ENCODE measurements at regions not wholly inside any gene's neighbourhood (a gene's known extent, or its start where the extent isn't known, plus 50 kb on each side); places are given as distances from the start of the nearest gene placed in this dataset.

GRCh38 chr4:13088726-13089658 lies 395.1 kb downstream of the RAB28 start:
- H3K4me2 ChIP-seq (replicated peaks; ENCODE audit: extremely low read depth, low read length, poor library complexity, severe bottlenecking) = no peak overlapping the region
- TF ChIP-seq CTCF (IDR thresholded peaks at IDR 0.05) = no peak
- no peak overlapping the region for H3K4me3 ChIP-seq (replicated peaks in 1 of 3; ENCODE audit: low read depth in 2 of 3, low read length in 3 of 3)
- Mint-ChIP-seq H3K27ac (no peak overlapping the region), H3K4me1 (no peaks in the 10 kb centered on the region), H3K9me3 (peaks cover 0 to 7% (median 4%) of the 10 kb centered on the region in 7 donors), H3K36me3 (no peaks in the 10 kb centered on the region), H3K4me3 (no peak overlapping the region), H3K27me3 (ENCODE audit: low read depth in 3 of 3) (no peaks in the 10 kb centered on the region)
- WGBS (ENCODE audit: insufficient coverage) = no CpG with 5 or more reads among the region's 2 CpGs
- peaks cover 0 to 7% of the 10 kb centered on the region in 2 donors for H3K9me3 ChIP-seq (replicated peaks in 1 of 2; ENCODE audit: control insufficient read depth in 1 of 2, insufficient read depth in 1 of 2, low read length in 2 of 2)
- H3K36me3 ChIP-seq (replicated peaks in 1 of 2; ENCODE audit: control insufficient read depth in 1 of 2, insufficient read depth in 2 of 2, low read length in 2 of 2) = no peaks in the 10 kb centered on the region
- no peaks in the 10 kb centered on the region for H3K79me2 ChIP-seq (ENCODE audit: insufficient read depth, low read length)
- DNase-seq = no peak
- H3K4me1 ChIP-seq (ENCODE audit: control insufficient read depth in 1 of 2, insufficient read depth in 2 of 2, low read length in 2 of 2) = no peaks in the 10 kb centered on the region
- H3K27me3 ChIP-seq (ENCODE audit: control insufficient read depth in 2 of 2, insufficient read depth in 2 of 2, low read length in 2 of 2) = no peaks in the 10 kb centered on the region
- no peak overlapping the region for H2AFZ ChIP-seq (ENCODE audit: insufficient read depth, low read depth, low read length, poor library complexity, severe bottlenecking)
- H3K9ac ChIP-seq (ENCODE audit: insufficient read depth, low read length, poor library complexity, severe bottlenecking) = no peak overlapping the region
- intact Hi-C loops (cut with micrococcal nuclease) = no loop called here
- H3K27ac ChIP-seq (ENCODE audit: low read depth in 1 of 2, low read length in 2 of 2) = no peak overlapping the region
- H4K20me1 ChIP-seq (ENCODE audit: insufficient read depth, low read length) = no peaks in the 10 kb centered on the region

GRCh38 chr4:13087041-13087440 lies 397.1 kb downstream of the RAB28 start:
- no peaks in the 10 kb centered on the region for H3K27me3 ChIP-seq (ENCODE audit: control insufficient read depth in 2 of 2, insufficient read depth in 2 of 2, low read length in 2 of 2)

More at GRCh38 chr4:13087041-13087440, 397.1 kb downstream of the RAB28 start:
- peaks cover 1 to 13% (median 6%) of the 10 kb centered on the region in 7 donors for H3K9me3 Mint-ChIP-seq
- Histone ChIP-seq H3K9ac (ENCODE audit: insufficient read depth, low read length, poor library complexity, severe bottlenecking) (no peak overlapping the region), H3K9me3 (replicated peaks in 1 of 2; ENCODE audit: control insufficient read depth in 1 of 2, insufficient read depth in 1 of 2, low read length in 2 of 2) (peaks cover 2 to 7% of the 10 kb centered on the region in 2 donors), H3K4me1 (ENCODE audit: control insufficient read depth in 1 of 2, insufficient read depth in 2 of 2, low read length in 2 of 2) (no peaks in the 10 kb centered on the region), H3K4me3 (replicated peaks in 1 of 3; ENCODE audit: low read depth in 2 of 3, low read length in 3 of 3) (no peak overlapping the region), H3K4me2 (replicated peaks; ENCODE audit: extremely low read depth, low read length, poor library complexity, severe bottlenecking) (no peak overlapping the region), H3K27ac (ENCODE audit: low read depth in 1 of 2, low read length in 2 of 2) (no peak overlapping the region), H2AFZ (ENCODE audit: insufficient read depth, low read depth, low read length, poor library complexity, severe bottlenecking) (no peak overlapping the region), H3K79me2 (ENCODE audit: insufficient read depth, low read length) (no peaks in the 10 kb centered on the region), H3K36me3 (replicated peaks in 1 of 2; ENCODE audit: control insufficient read depth in 1 of 2, insufficient read depth in 2 of 2, low read length in 2 of 2) (no peaks in the 10 kb centered on the region), H4K20me1 (ENCODE audit: insufficient read depth, low read length) (no peaks in the 10 kb centered on the region)
- H3K4me1 Mint-ChIP-seq = no peaks in the 10 kb centered on the region
- intact Hi-C loops (cut with micrococcal nuclease) = no loop called here
- no peaks in the 10 kb centered on the region for H3K27me3 Mint-ChIP-seq (ENCODE audit: low read depth in 3 of 3)
- WGBS (ENCODE audit: insufficient coverage) = no CpG with 5 or more reads among the region's 1 CpG
- H3K4me3 Mint-ChIP-seq = no peak overlapping the region
- no peak for TF ChIP-seq CTCF (IDR thresholded peaks at IDR 0.05)
- no peaks in the 10 kb centered on the region for H3K36me3 Mint-ChIP-seq
- DNase-seq = no peak
- H3K27ac Mint-ChIP-seq = no peak overlapping the region
